Sigmoid colon (tissue), 4 donors: ENCODE measurements at regions not wholly inside any gene's neighbourhood (a gene's known extent, or its start where the extent isn't known, plus 50 kb on each side); places are given as distances from the start of the nearest gene placed in this dataset.

Experiments
- CTCF ChIP-seq, 4 experiments: fragments of 450-650 bp in 3 of 4; fragments of 200-600 bp in 1 of 4; IDR thresholded peaks; one replicate each; pipeline ENCODE4 v1.5.1; 2016 to 2019; ENCODE audit warnings: antibody characterized with exemption in 4 of 4, mild to moderate bottlenecking in 3 of 4, moderate library complexity in 2 of 4
- POLR2A ChIP-seq, 2 donors: fragments of 450-650 bp; IDR thresholded peaks; one replicate each; pipeline ENCODE4 v1.6.1; 2016; ENCODE audit warnings: antibody characterized with exemption in 2 of 2, mild to moderate bottlenecking in 2 of 2, moderate library complexity in 2 of 2
- POLR2AphosphoS5 ChIP-seq, 4 donors: sonication (generic); formaldehyde crosslinking; IDR thresholded peaks; one replicate each; pipeline ENCODE4 v1.6.1; 2017; ENCODE audit warnings: antibody characterized with exemption in 4 of 4

GRCh38 chr15:62835762-62836161, 206.8 kb upstream of the TPM1 start:
- TF ChIP-seq POLR2AphosphoS5 (IDR thresholded peaks at IDR 0.05) (no peak), CTCF (IDR thresholded peaks at IDR 0.05) (no peak), POLR2A (IDR thresholded peaks at IDR 0.05) (no peak)
